MCF 10A (cell line): ENCODE measurements at regions not wholly inside any gene's neighbourhood (a gene's known extent, or its start where the extent isn't known, plus 50 kb on each side); places are given as distances from the start of the nearest gene placed in this dataset.
A peak's percentile ranks its signal among the peaks of the same experiment; 100 is the strongest.

Experiments
- BruUV-seq: library from RNA; stranded (reverse); fragments of 400-500 nt; replicated peaks from 2 replicates; lab custom pipeline; 2021; lab: Mats Ljungman, UMichigan
- CTCF ChIA-PET: fragments of 300-600 bp; sonication (Branson Sonifier 250); formaldehyde crosslinking; extraction: SDS; loops from one replicate; lab custom pipeline; 2021; ENCODE audit warnings: antibody characterized with exemption, inconsistent platforms; lab: Yijun Ruan, JAX
- POLR2A ChIA-PET: fragments of 300-600, 350-650 bp; sonication (Branson Sonifier 250); formaldehyde crosslinking; extraction: SDS; loops from one replicate; lab custom pipeline; 2020; ENCODE audit warnings: antibody characterized with exemption, inconsistent platforms; lab: Yijun Ruan, JAX
- DNase-seq: peaks from one replicate; pipeline ENCODE4 v3.0.0-alpha.2; 2018; ENCODE audit not compliant: unreplicated experiment
- H3K27ac Mint-ChIP-seq: one replicate; pipeline ENCODE4 v1.8.0; 2022; ENCODE audit warnings: mild to moderate bottlenecking, low read depth, mixed read lengths; ENCODE audit not compliant: unreplicated experiment
- H3K27me3 Mint-ChIP-seq: one replicate; pipeline ENCODE4 v1.8.0; 2022; ENCODE audit warnings: mixed read lengths; ENCODE audit not compliant: insufficient read depth, unreplicated experiment
- H3K36me3 Mint-ChIP-seq: one replicate; pipeline ENCODE4 v1.8.0; 2022; ENCODE audit warnings: mild to moderate bottlenecking, moderate library complexity, mixed read lengths; ENCODE audit not compliant: insufficient read depth, unreplicated experiment
- H3K4me1 Mint-ChIP-seq: one replicate; pipeline ENCODE4 v1.8.0; 2022; ENCODE audit warnings: mixed read lengths; ENCODE audit not compliant: insufficient read depth, unreplicated experiment
- H3K4me3 Mint-ChIP-seq: one replicate; pipeline ENCODE4 v1.8.0; 2022; ENCODE audit warnings: mild to moderate bottlenecking, moderate library complexity, mixed read lengths; ENCODE audit not compliant: unreplicated experiment
- H3K9me3 Mint-ChIP-seq: one replicate; pipeline ENCODE4 v1.8.0; 2022; ENCODE audit warnings: mixed read lengths; ENCODE audit not compliant: unreplicated experiment
- CTCF ChIP-seq: fragments of 200-600 bp; IDR thresholded peaks from one replicate; pipeline ENCODE4 v1.8.0; 2022; ENCODE audit warnings: antibody characterized with exemption, mild to moderate bottlenecking; ENCODE audit not compliant: unreplicated experiment
- intact Hi-C: fragments of 100-400 bp; cut with micrococcal nuclease; formaldehyde crosslinking; loops from 2 replicates; pipeline ENCODE4 v1.14.1; 2022

- Mint-ChIP-seq H3K4me1 (no peaks in the 10 kb centered on the region), H3K27ac (no peak overlapping the region), H3K9me3 (no peaks in the 10 kb centered on the region), H3K36me3 (no peaks in the 10 kb centered on the region), H3K4me3 (no peak overlapping the region), H3K27me3 (no peaks in the 10 kb centered on the region)
- ChIA-PET CTCF (interaction anchor here (1.2 to 1.3 kb wide), 2 partner anchors 64 to 72 kb away, joined by 3 to 5 read pairs; no protein-coding TSS in a partner anchor), POLR2A (interaction anchor here (0.6 to 0.9 kb wide), 4 partner anchors 12 to 106 kb away, joined by 3 to 4 read pairs (median 4); no protein-coding TSS in a partner anchor)
- intact Hi-C loops: no loop called here
- DNase-seq: no peak
- no TSS peak for BruUV-seq
- no peak for TF ChIP-seq CTCF
These were observed 60.4 kb upstream of the GJA5 start for GRCh38 chr1:147820761-147821297.

GRCh38 chr1:147821883-147822282 lies 61.5 kb upstream of the GJA5 start:
- POLR2A ChIA-PET: interaction anchor here (0.8 kb wide), 1 partner anchor 9 kb away, joined by 3 read pairs; no protein-coding TSS in a partner anchor
- no peaks in the 10 kb centered on the region for H3K4me1 Mint-ChIP-seq
- intact Hi-C loops: no loop called here
- no peak overlapping the region for H3K27ac Mint-ChIP-seq
- no peaks in the 10 kb centered on the region for H3K27me3 Mint-ChIP-seq
- H3K36me3 Mint-ChIP-seq: no peaks in the 10 kb centered on the region
- CTCF ChIA-PET: interaction anchor here (0.6 to 1.5 kb wide), 2 partner anchors 9 to 14 kb away, joined by 3 to 6 read pairs; no protein-coding TSS in a partner anchor
- no TSS peak for BruUV-seq
- H3K9me3 Mint-ChIP-seq: no peaks in the 10 kb centered on the region
- H3K4me3 Mint-ChIP-seq: no peak overlapping the region
- TF ChIP-seq CTCF: no peak
- peak; percentile 14 for DNase-seq

GRCh38 chr1:147822292-147822691 lies 61.9 kb upstream of the GJA5 start:
- Mint-ChIP-seq H3K27ac (no peak overlapping the region), H3K27me3 (no peaks in the 10 kb centered on the region), H3K4me3 (no peak overlapping the region), H3K4me1 (no peaks in the 10 kb centered on the region), H3K9me3 (no peaks in the 10 kb centered on the region), H3K36me3 (no peaks in the 10 kb centered on the region)
- POLR2A ChIA-PET: interaction anchor here (0.8 kb wide), 1 partner anchor 9 kb away, joined by 3 read pairs; no protein-coding TSS in a partner anchor
- no TSS peak for BruUV-seq
- CTCF ChIA-PET: interaction anchor here (0.6 to 1.5 kb wide), 5 partner anchors 10 to 48 kb away, joined by 3 to 6 read pairs (median 4); no protein-coding TSS in a partner anchor
- intact Hi-C loops: no loop called here
- no peak for TF ChIP-seq CTCF
- no peak for DNase-seq

- TF ChIP-seq CTCF: no peak
- no peak for DNase-seq
- BruUV-seq: no TSS peak
- H3K4me1 Mint-ChIP-seq: no peaks in the 10 kb centered on the region
- H3K27me3 Mint-ChIP-seq: no peaks in the 10 kb centered on the region
- ChIA-PET POLR2A (no interaction called here), CTCF (no interaction called here)
- no peaks in the 10 kb centered on the region for H3K36me3 Mint-ChIP-seq
- H3K4me3 Mint-ChIP-seq: no peak overlapping the region
- no peak overlapping the region for H3K27ac Mint-ChIP-seq
- intact Hi-C loops: no loop called here
- no peaks in the 10 kb centered on the region for H3K9me3 Mint-ChIP-seq
These were observed 63.6 kb upstream of the GJA5 start for GRCh38 chr1:147824001-147824400.
